PFSK-1 (cell line): ENCODE measurements at regions not wholly inside any gene's neighbourhood (a gene's known extent, or its start where the extent isn't known, plus 50 kb on each side); places are given as distances from the start of the nearest gene placed in this dataset.

Experiments
- POLR2AphosphoS5 ChIP-seq: IDR thresholded peaks from 2 replicates; pipeline ENCODE4 v1.6.1; 2012; ENCODE audit warnings: low read depth, mild to moderate bottlenecking, control low read depth, low read length, moderate library complexity
- REST ChIP-seq, 2 experiments: IDR thresholded peaks; 2 replicates each; pipeline versions ENCODE4 v1.6.1 to v1.8.0; 2011 to 2012; ENCODE audit warnings: low read depth in 2 of 2, low read length in 2 of 2, control low read depth in 1 of 2, inconsistent platforms in 1 of 2, mild to moderate bottlenecking in 1 of 2, moderate library complexity in 1 of 2; ENCODE audit not compliant: insufficient read depth in 1 of 2
- SIN3A ChIP-seq: IDR thresholded peaks from 2 replicates; pipeline ENCODE4 v1.6.1; 2012; ENCODE audit warnings: mild to moderate bottlenecking, low read length, moderate library complexity, borderline replicate concordance; ENCODE audit not compliant: insufficient read depth
- TAF1 ChIP-seq: IDR thresholded peaks from 2 replicates; pipeline ENCODE4 v1.6.1; 2012; ENCODE audit warnings: low read length, control low read depth, borderline replicate concordance; ENCODE audit not compliant: insufficient read depth

- no peak for TF ChIP-seq REST (IDR thresholded peaks at IDR 0.05; ENCODE audit: insufficient read depth in 1 of 2, low read depth in 2 of 2, low read length in 2 of 2)
- TF ChIP-seq POLR2AphosphoS5: no peak
- TF ChIP-seq SIN3A: no peak
- TF ChIP-seq TAF1: no peak
Observed at GRCh38 chr9:109894473-109894872, 114.5 kb downstream of the PALM2AKAP2 start.
